ENCODE measurements at regions not wholly inside any gene's neighbourhood (a gene's known extent, or its start where the extent isn't known, plus 50 kb on each side); places are given as distances from the start of the nearest gene placed in this dataset.
"Not testable (repeated sequence)": the region's sequence is repeated elsewhere in the genome, so short reads cannot be mapped to it uniquely, and the experiment has no call there.

DNA sequence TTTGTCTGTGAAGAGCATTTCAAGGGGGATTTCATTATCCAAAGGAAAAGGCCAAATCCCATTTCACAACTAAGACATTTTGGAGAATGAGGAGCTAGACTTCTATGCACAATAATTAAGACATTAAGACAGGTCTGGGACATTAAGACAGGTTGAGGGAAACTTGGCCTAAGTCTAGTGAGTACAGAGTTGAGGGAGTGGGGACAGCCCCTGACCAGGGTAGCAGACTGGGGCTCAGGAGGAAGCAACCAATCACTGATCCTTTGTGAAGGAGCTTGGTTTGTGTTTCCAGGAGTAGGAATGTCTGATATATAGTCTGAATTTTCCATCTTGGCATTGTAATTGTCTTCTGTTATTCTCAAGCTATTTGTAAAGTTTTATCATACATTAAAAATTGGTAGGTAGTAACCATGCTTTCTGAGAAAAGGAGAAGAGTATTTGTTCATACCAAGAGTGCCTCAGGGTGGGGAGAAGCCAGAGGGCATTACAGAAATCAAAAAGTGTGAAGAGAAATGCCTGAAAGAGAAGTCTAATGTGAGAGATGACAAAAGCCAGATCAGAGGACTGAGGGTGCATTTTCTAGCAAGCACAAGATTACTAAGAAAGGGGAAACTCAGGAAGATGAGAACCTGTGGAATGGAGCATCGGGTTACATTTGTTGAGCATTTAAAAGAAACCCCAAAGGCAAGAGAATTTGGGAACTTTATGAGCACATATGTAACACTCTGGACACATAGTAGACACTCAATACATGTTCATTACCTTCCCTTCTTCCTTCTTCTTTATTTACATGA lies 189.3 kb upstream of the PIK3R1 start:
- no peak overlapping the region for H3K27ac ChIP-seq (ENCODE audit: poor library complexity, severe bottlenecking)
- ATAC-seq (ENCODE audit: low read depth) (no peak), DNase-seq (ENCODE audit: low spot score) (no peak)
- H3K27me3 ChIP-seq (ENCODE audit: insufficient read depth, poor library complexity, severe bottlenecking) = no peaks in the 10 kb centered on the region
- no peaks in the 10 kb centered on the region for H3K9me3 ChIP-seq (ENCODE audit: severe bottlenecking)
- no peaks in the 10 kb centered on the region for H3K36me3 ChIP-seq (ENCODE audit: low read depth)
- H3K4me3 ChIP-seq (ENCODE audit: severe bottlenecking) = no peak overlapping the region
- H3K4me1 ChIP-seq (ENCODE audit: insufficient read depth, poor library complexity, severe bottlenecking) = no peaks in the 10 kb centered on the region
- TF ChIP-seq CTCF (IDR thresholded peaks at IDR 0.05; ENCODE audit: poor library complexity, severe bottlenecking) = no peak

GRCh38 chr5:68024426-68024825 lies 191.1 kb upstream of the PIK3R1 start:
- Histone ChIP-seq H3K27me3 (ENCODE audit: insufficient read depth, poor library complexity, severe bottlenecking) (no peaks in the 10 kb centered on the region), H3K4me1 (ENCODE audit: insufficient read depth, poor library complexity, severe bottlenecking) (no peaks in the 10 kb centered on the region), H3K36me3 (ENCODE audit: low read depth) (no peaks in the 10 kb centered on the region), H3K27ac (ENCODE audit: poor library complexity, severe bottlenecking) (no peak overlapping the region), H3K4me3 (ENCODE audit: severe bottlenecking) (no peak overlapping the region), H3K9me3 (ENCODE audit: severe bottlenecking) (no peaks in the 10 kb centered on the region)
- TF ChIP-seq CTCF (IDR thresholded peaks at IDR 0.05; ENCODE audit: poor library complexity, severe bottlenecking) = no peak
- DNase-seq (ENCODE audit: low spot score) (no peak), ATAC-seq (ENCODE audit: low read depth) (no peak)

GRCh38 chr5:68021916-68022315 lies 193.6 kb upstream of the PIK3R1 start:
- DNase-seq (ENCODE audit: low spot score) (no peak), ATAC-seq (ENCODE audit: low read depth) (no peak)
- H3K4me1 ChIP-seq (ENCODE audit: insufficient read depth, poor library complexity, severe bottlenecking) = no peaks in the 10 kb centered on the region
- no peak for TF ChIP-seq CTCF (IDR thresholded peaks at IDR 0.05; ENCODE audit: poor library complexity, severe bottlenecking)
- H3K36me3 ChIP-seq (ENCODE audit: low read depth) = no peaks in the 10 kb centered on the region
- H3K27me3 ChIP-seq (ENCODE audit: insufficient read depth, poor library complexity, severe bottlenecking) = no peaks in the 10 kb centered on the region
- H3K9me3 ChIP-seq (ENCODE audit: severe bottlenecking) = no peaks in the 10 kb centered on the region
- no peak overlapping the region for H3K27ac ChIP-seq (ENCODE audit: poor library complexity, severe bottlenecking)
- no peak overlapping the region for H3K4me3 ChIP-seq (ENCODE audit: severe bottlenecking)

DNA sequence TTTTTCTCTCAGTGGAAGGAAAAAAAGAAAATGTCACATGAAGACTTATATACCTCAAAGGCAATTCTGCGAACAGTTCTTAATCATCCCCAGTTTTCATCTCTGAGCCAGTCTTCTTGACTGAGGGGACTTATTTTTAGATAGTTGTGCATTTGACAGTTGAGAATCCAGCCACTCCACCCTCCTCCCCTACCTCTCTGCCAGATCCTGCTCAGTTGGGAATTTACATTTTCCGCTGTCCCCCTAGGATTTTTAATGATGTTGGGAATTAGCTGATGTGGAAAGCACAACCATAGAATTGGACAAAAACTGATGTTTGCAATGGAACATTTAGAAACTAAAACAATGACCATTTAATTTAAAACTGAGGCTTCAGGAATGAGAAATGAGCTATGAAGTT lies 194.3 kb upstream of the PIK3R1 start:
- no peaks in the 10 kb centered on the region for H3K9me3 ChIP-seq (ENCODE audit: severe bottlenecking)

GRCh38 chr5:68020461-68020969 lies 195.0 kb upstream of the PIK3R1 start:
- not testable (repeated sequence) for H3K4me1 ChIP-seq (ENCODE audit: insufficient read depth, poor library complexity, severe bottlenecking); H3K27ac ChIP-seq (ENCODE audit: poor library complexity, severe bottlenecking); DNase-seq (ENCODE audit: low spot score); H3K9me3 ChIP-seq (ENCODE audit: severe bottlenecking); H3K4me3 ChIP-seq (ENCODE audit: severe bottlenecking); H3K36me3 ChIP-seq (ENCODE audit: low read depth); H3K27me3 ChIP-seq (ENCODE audit: insufficient read depth, poor library complexity, severe bottlenecking); ATAC-seq (ENCODE audit: low read depth)

More for the DNA sequence above, 194.3 kb upstream of the PIK3R1 start:
- DNase-seq (ENCODE audit: low spot score) = no peak
- H3K4me3 ChIP-seq (ENCODE audit: severe bottlenecking) = no peak overlapping the region
- TF ChIP-seq CTCF (IDR thresholded peaks at IDR 0.05; ENCODE audit: poor library complexity, severe bottlenecking) = no peak
- H3K4me1 ChIP-seq (ENCODE audit: insufficient read depth, poor library complexity, severe bottlenecking) = no peaks in the 10 kb centered on the region
- no peaks in the 10 kb centered on the region for H3K27me3 ChIP-seq (ENCODE audit: insufficient read depth, poor library complexity, severe bottlenecking)
- no peaks in the 10 kb centered on the region for H3K36me3 ChIP-seq (ENCODE audit: low read depth)
- H3K27ac ChIP-seq (ENCODE audit: poor library complexity, severe bottlenecking) = no peak overlapping the region
- ATAC-seq (ENCODE audit: low read depth) = no peak

Data from RWPE2 (cell line).